HG02970 (cell line): ENCODE measurements at regions not wholly inside any gene's neighbourhood (a gene's known extent, or its start where the extent isn't known, plus 50 kb on each side); places are given as distances from the start of the nearest gene placed in this dataset.

ENCODE experiments used
- ATAC-seq: cut with Tn5 transposase; IDR thresholded peaks from one replicate; pipeline ENCODE4 v1.9.1; 2021; ENCODE audit warnings: mild to moderate bottlenecking, moderate library complexity, moderate number of reproducible peaks; ENCODE audit not compliant: unreplicated experiment, low FRiP score

GRCh38 chr10:30256084-30256483, 93.0 kb downstream of the MTPAP start:
- ATAC-seq, result no peak

- no peak for ATAC-seq
These were observed 94.2 kb downstream of the MTPAP start for GRCh38 chr10:30254926-30255325.

GRCh38 chr10:30248728-30249127, 100.3 kb downstream of the MTPAP start:
- no peak for ATAC-seq

GRCh38 chr10:30247704-30248103, 101.4 kb downstream of the MTPAP start:
- ATAC-seq, result no peak

- no peak for ATAC-seq
These were observed 107.5 kb downstream of the MTPAP start for GRCh38 chr10:30241422-30242110.

GRCh38 chr10:30238836-30239235, 110.2 kb downstream of the MTPAP start:
- no peak for ATAC-seq

GRCh38 chr10:30233186-30233959, 115.7 kb downstream of the MTPAP start:
- no peak for ATAC-seq

GRCh38 chr10:30231709-30232108, 117.4 kb downstream of the MTPAP start:
- ATAC-seq, result no peak

GRCh38 chr10:30231071-30231652, 117.9 kb downstream of the MTPAP start:
- ATAC-seq, result no peak

GRCh38 chr10:30229536-30229935, 119.5 kb downstream of the MTPAP start:
- no peak for ATAC-seq

- no peak for ATAC-seq
These were observed 120.6 kb downstream of the MTPAP start for GRCh38 chr10:30228417-30229036.

GRCh38 chr10:30227481-30227880, 121.6 kb downstream of the MTPAP start:
- ATAC-seq, result no peak

GRCh38 chr10:30219971-30220751, 128.9 kb downstream of the MTPAP start:
- ATAC-seq, result no peak

GRCh38 chr10:30216821-30217220, 132.3 kb downstream of the MTPAP start:
- ATAC-seq, result no peak

- no peak for ATAC-seq
These were observed 133.5 kb downstream of the MTPAP start for GRCh38 chr10:30215623-30216022.

- no peak for ATAC-seq
These were observed 133.9 kb downstream of the MTPAP start for GRCh38 chr10:30215141-30215540.

GRCh38 chr10:30210296-30210695, 138.8 kb downstream of the MTPAP start:
- ATAC-seq, result no peak

GRCh38 chr10:30208330-30208729, 140.7 kb downstream of the MTPAP start:
- ATAC-seq, result no peak

- no peak for ATAC-seq
These were observed 141.5 kb downstream of the MTPAP start for GRCh38 chr10:30207485-30208052.

GRCh38 chr10:30200017-30200415, 140.6 kb upstream of the JCAD start:
- ATAC-seq, result no peak
